NCI-H146 treated with DMSO at 0.1 percent for 48 hours (cell line): ENCODE measurements at regions not wholly inside any gene's neighbourhood (a gene's known extent, or its start where the extent isn't known, plus 50 kb on each side); places are given as distances from the start of the nearest gene placed in this dataset.
"Not testable (repeated sequence)": the region's sequence is repeated elsewhere in the genome, so short reads cannot be mapped to it uniquely, and the experiment has no call there.

Experiments
- DNase-seq: peaks from one replicate; lab custom pipeline; 2025; ENCODE audit not compliant: unreplicated experiment; lab: John Stamatoyannopoulos, UW

- no peak for DNase-seq
Measured at GRCh38 chr6:27049863-27050781, 197.4 kb upstream of the PRSS16 start.

- not testable (repeated sequence) for DNase-seq
Measured at GRCh38 chr6:27052082-27052730, 195.3 kb upstream of the PRSS16 start.

DNA sequence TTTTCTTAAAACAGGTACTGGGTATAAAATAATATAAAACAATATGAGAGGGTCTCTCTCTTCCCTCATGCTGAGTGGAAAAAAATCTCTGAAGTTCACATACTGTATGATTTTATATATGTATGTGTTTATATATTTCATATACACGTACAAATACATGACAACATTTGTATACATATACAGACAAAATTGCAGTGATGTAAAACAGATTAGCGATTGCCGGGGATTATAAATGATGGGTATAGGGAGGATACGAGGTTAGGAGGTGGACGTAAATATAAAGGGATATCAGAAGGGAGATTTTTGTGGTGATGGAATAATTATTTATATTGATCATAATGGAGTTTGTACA is 194.8 kb upstream of the PRSS16 start:
- no peak for DNase-seq

DNA sequence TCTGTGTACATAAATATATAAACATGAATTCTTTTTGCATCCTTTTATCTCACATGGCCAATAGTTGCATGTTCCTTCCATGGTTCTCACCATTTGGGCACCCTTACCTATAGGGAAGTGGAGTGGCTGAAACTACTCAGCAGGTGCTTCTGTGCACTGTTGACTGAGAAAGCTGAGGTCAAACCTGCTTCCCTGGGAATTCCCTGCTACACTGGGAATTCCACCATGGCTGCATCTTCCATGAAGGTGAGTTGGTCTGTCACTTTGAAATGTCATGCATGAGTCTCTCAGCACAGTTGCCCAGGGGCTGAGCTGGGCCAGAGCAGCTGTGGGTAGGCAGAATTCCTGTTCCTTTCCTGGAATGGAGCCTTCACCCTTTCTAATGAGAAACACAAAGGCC is 193.8 kb upstream of the PRSS16 start:
- no peak for DNase-seq

- no peak for DNase-seq
Measured at GRCh38 chr6:27056615-27057014, 190.9 kb upstream of the PRSS16 start.

DNA sequence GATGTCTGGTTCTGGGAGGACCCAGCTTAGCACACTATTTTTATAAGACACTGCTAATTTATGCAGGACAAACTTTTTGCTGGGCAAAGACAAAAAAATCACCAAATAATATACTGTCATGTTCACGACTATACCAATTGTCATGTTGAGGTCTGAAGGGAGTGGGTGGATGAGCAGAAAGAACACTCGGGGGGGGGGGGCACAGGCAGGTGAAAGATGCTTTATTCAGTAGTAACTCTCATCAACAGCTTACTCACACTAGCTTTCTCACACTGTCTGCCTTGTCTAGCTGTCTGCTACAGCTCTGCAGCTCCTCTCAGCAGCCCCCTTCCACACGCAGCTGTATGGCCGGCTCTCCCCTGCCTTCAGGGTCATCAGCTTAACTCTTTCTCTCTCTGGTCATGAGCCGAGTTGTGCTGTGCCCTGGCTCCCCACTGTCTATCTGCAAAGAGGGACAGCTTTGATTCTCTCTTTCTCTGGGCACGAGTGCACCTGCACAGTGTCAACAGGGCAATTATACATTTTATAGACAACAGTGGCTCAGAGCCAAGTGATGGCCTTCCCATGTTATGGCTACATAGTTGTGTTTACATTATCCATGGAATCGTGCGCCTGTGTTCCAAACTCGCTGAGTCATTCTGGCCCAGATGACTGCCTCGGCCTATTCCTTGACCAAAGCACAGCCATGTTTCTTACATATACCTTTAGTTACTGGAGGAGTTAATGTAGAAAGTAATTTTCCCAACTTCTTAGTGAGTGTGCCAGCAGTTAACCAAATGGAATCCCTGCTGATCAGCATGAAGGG is 187.7 kb upstream of the PRSS16 start:
- peak; percentile 98 for DNase-seq

- no peak for DNase-seq
Measured at GRCh38 chr6:27061235-27061993, 186.1 kb upstream of the PRSS16 start.

- DNase-seq = no peak
Measured at GRCh38 chr6:27062755-27063154, 184.7 kb upstream of the PRSS16 start.

DNA sequence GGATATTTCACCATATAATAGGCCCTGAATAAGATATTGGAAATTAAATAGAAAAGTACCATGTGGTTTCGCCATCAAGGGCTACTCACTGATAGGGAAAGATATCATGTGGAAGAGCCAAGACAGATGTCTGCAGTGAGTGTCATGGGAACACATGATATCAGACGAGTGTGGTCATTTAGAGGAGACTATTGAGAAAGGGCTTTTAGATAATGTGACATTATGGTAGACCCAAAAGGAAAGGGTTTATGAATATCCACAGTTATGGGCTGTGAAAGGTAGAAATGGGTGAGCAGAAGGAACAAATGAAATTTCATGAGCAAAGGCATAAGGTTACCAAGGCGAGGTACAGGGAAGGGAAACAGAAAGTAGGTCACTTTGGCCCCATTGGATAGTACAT is 182.3 kb upstream of the PRSS16 start:
- no peak for DNase-seq

DNA sequence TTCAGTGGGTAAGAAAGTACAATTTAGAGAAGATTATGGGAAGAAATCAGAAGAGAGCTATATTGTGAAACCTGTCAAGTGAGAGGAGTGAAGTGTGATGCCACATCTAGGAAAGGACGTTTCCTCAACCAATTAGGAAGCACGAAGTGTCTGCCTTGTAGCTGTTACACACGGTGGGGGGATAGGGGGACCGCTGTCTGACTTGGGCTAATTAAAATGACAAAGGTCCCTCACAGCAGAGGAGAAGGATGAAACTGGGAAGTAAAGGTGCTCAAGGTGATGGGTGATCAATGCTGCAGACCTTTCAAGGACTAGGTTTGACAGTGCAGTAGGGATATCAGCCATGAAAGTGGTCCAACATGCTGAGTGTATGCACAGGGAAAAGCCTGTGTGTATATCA is 181.1 kb upstream of the PRSS16 start:
- DNase-seq = no peak

GRCh38 chr6:27066802-27067201 is 180.7 kb upstream of the PRSS16 start:
- DNase-seq = no peak

DNA sequence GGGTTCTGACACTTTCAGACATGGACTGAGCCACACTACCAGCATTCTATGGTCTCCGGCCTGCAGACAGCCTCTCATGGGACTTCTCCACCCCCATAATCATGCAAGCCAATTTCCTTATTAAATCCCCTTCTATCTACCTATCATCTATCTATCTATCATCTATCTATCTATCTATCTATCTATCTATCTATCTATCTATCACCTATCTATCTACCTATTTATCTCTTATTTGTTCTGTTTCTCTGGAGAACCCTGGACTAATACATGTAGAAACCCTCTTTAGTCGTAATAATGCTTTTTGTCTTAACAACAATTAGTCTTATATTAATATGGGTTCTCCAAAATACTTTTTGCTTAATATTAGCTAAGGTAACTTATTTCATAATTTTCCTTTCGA is 174.1 kb upstream of the PRSS16 start:
- no peak for DNase-seq

GRCh38 chr6:27076116-27076515 is 171.4 kb upstream of the PRSS16 start:
- DNase-seq = peak; percentile 90

DNA sequence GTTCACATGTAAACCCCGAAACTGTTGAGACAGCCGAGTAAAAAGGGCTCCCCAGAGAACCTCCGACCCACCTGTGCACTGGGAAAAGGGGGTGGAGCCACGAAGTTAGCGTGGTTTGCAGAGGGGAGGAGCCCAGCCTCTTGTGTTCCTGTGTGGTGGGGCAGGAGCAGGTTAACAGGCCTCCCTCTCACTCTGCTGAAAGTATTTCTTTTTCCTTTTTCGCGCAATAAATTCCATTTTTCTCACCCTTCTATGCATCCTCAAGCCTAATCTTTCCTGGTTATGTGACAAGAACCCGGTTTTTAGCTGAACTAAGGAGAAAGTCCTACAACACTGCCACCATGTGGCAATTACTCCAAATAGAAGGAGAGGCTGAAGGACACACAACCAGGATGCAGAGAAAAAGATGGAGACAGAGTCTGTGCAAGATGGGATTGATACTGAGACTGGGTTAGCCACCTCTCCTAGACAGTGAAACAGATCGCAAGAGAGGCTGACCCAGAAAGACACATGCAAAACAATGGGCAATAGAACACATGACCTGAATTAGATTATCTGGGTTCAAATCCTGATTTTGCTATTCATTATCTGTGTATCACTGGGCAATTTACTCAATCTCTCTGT is 168.7 kb upstream of the PRSS16 start:
- DNase-seq = peak; percentile 90

DNA sequence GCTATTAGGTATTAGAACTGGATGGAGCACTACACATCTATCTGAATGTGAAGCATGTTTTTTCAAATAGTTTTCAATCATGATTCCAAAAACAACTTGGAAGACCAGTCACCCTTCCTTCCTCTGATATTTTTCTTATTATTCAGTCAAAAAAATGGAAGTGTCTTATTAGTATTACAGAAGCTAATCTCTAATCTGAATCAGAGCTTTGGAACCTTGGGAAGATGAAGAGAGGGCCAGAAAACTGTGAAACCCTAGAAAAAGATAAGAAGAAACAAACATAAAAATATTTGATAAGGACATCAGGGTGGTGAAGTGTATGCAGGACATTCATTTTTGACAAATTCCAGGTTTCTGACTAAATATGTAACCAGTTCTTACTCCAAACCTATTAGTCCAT is 166.3 kb upstream of the PRSS16 start:
- peak; percentile 28 for DNase-seq

- DNase-seq = peak; percentile 82
Measured at GRCh38 chr6:27081931-27082330, 165.6 kb upstream of the PRSS16 start.

GRCh38 chr6:27088068-27088467 is 159.4 kb upstream of the PRSS16 start:
- no peak for DNase-seq

DNA sequence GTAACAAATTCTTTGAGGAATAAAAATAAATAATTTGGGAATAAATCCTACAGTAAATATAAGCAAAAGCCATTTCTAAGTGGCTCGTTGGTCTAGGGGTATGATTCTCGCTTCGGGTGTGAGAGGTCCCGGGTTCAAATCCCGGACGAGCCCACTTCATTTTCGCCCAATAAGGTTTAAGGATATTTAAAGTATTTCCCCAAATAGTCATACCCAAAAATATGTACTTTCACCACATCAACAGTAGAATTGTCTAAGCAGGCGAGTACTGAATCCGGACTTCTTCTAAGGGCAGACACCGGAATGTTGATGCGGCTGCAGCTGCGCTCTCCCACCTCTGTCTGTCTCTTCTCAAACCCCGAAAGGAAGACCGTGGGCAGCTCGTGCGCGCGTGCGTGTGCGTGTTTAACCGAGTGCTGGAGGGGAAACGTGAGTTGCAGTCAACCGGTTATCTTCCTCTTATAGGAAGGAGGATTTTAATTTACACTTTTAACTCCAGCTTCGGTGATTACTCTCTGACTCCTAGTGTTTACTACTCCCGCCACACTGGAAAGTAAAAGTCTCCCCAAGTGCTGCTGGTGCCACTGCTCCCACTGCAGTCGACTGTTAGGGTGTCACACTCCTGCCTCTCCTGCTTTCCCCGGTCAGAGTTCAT is 155.7 kb upstream of the PRSS16 start:
- DNase-seq = no peak

DNA sequence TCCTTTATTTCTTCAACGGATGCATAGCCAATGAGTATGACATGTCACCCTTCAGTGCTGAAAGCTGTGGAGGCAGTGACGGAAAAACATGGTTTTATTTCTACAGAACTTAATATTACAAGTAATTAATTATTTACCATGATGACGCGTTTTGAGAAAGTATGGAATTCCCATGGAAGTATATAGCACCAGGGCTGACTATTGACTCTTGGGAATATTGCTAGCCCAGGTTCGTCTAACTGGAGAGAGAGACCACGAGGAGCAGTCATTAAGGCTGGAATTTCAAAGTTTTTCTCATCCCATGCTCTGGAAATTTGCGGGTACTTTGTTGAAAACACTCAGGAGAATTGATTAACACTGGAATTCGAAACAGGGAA is 155.2 kb upstream of the PRSS16 start:
- DNase-seq = no peak

GRCh38 chr6:27095914-27096313 is 151.6 kb upstream of the PRSS16 start:
- no peak for DNase-seq
